Activated CD8-positive, alpha-beta T cell treated with anti-CD3 and anti-CD28 coated beads for 36 hours (primary cell): ENCODE measurements at regions not wholly inside any gene's neighbourhood (a gene's known extent, or its start where the extent isn't known, plus 50 kb on each side); places are given as distances from the start of the nearest gene placed in this dataset.

Source experiments
- ATAC-seq: fragments of 200-7000 bp; cut with Tn5 transposase; one replicate; pipeline ENCODE4 v1.10.0; 2021; ENCODE audit warnings: mild to moderate bottlenecking, moderate library complexity
- CTCF ChIA-PET: fragments of 350-600 bp; sonication (Branson Sonifier 250); formaldehyde crosslinking; loops from one replicate; lab custom pipeline; 2021; ENCODE audit warnings: antibody characterized with exemption; lab: Charles Lee
- POLR2A ChIA-PET: fragments of 350-600 bp; sonication (Branson Sonifier 250); formaldehyde crosslinking; loops from one replicate; lab custom pipeline; 2021; ENCODE audit warnings: antibody characterized with exemption; lab: Charles Lee
- DNase-seq: peaks from one replicate; pipeline ENCODE4 v3.0.0-alpha.2; 2020
- H3K27ac Mint-ChIP-seq: one replicate; pipeline ENCODE4 v1.8.0; 2021; ENCODE audit warnings: mild to moderate bottlenecking, mixed read lengths
- H3K27me3 Mint-ChIP-seq: one replicate; pipeline ENCODE4 v1.8.0; 2021; ENCODE audit warnings: mixed read lengths
- H3K36me3 Mint-ChIP-seq: one replicate; pipeline ENCODE4 v1.8.0; 2021; ENCODE audit warnings: low read depth, mixed read lengths
- H3K4me1 Mint-ChIP-seq: one replicate; pipeline ENCODE4 v1.8.0; 2021; ENCODE audit warnings: low read depth, mixed read lengths
- H3K4me3 Mint-ChIP-seq: one replicate; pipeline ENCODE4 v1.8.0; 2021; ENCODE audit warnings: mild to moderate bottlenecking, moderate library complexity, mixed read lengths
- H3K9me3 Mint-ChIP-seq: one replicate; pipeline ENCODE4 v1.8.0; 2021; ENCODE audit warnings: mixed read lengths
- CTCF ChIP-seq: fragments of 200-600 bp; IDR thresholded peaks from one replicate; pipeline ENCODE4 v1.8.0; 2022; ENCODE audit warnings: antibody characterized with exemption, mild to moderate bottlenecking
- intact Hi-C: fragments of 100-400 bp; cut with micrococcal nuclease; formaldehyde crosslinking; loops from one replicate; pipeline ENCODE4 v1.10.0; 2022

- ATAC-seq (no peak), DNase-seq (no peak)
- Mint-ChIP-seq H3K36me3 (no peaks in the 10 kb centered on the region), H3K27me3 (peaks cover 12% of the 10 kb centered on the region), H3K27ac (no peak overlapping the region), H3K4me3 (no peak overlapping the region), H3K9me3 (no peaks in the 10 kb centered on the region), H3K4me1 (peaks cover 3% of the 10 kb centered on the region)
- ChIA-PET POLR2A (no interaction called here), CTCF (interaction anchor here (0.6 to 1.3 kb wide), 2 partner anchors 8 to 14 kb away, joined by 3 to 4 read pairs; no protein-coding TSS in a partner anchor)
- intact Hi-C loops: no loop called here
- no peak for TF ChIP-seq CTCF
Observed at GRCh38 chr1:221886743-221887414, 145.0 kb upstream of the DUSP10 start.

GRCh38 chr1:221886311-221886710 is 144.4 kb upstream of the DUSP10 start:
- CTCF ChIA-PET: interaction anchor here (0.6 to 1.3 kb wide), 3 partner anchors 14 to 569 kb away, joined by 3 to 4 read pairs (median 3); no protein-coding TSS in a partner anchor

GRCh38 chr1:221884821-221885220 is 142.9 kb upstream of the DUSP10 start:
- CTCF ChIA-PET: no interaction called here

More at GRCh38 chr1:221886311-221886710, 144.4 kb upstream of the DUSP10 start:
- no peaks in the 10 kb centered on the region for H3K36me3 Mint-ChIP-seq
- no peaks in the 10 kb centered on the region for H3K9me3 Mint-ChIP-seq
- H3K4me3 Mint-ChIP-seq: no peak overlapping the region
- POLR2A ChIA-PET: interaction anchor here (0.6 to 0.7 kb wide), 2 partner anchors 19 to 251 kb away, joined by 3 read pairs; no protein-coding TSS in a partner anchor
- ATAC-seq (no peak), DNase-seq (no peak)
- H3K27ac Mint-ChIP-seq: no peak overlapping the region
- peaks cover 3% of the 10 kb centered on the region for H3K4me1 Mint-ChIP-seq
- intact Hi-C loops: no loop called here
- peaks cover 12% of the 10 kb centered on the region for H3K27me3 Mint-ChIP-seq
- TF ChIP-seq CTCF: no peak

GRCh38 chr1:221881805-221882581 is 140.1 kb upstream of the DUSP10 start:
- Mint-ChIP-seq H3K36me3 (no peaks in the 10 kb centered on the region), H3K27me3 (peaks cover 5% of the 10 kb centered on the region), H3K27ac (no peak overlapping the region), H3K4me3 (no peak overlapping the region), H3K4me1 (peaks cover 9% of the 10 kb centered on the region), H3K9me3 (no peaks in the 10 kb centered on the region)
- ChIA-PET CTCF (no interaction called here), POLR2A (no interaction called here)
- DNase-seq (no peak), ATAC-seq (no peak)
- intact Hi-C loops: no loop called here
- no peak for TF ChIP-seq CTCF

More at GRCh38 chr1:221884821-221885220, 142.9 kb upstream of the DUSP10 start:
- Mint-ChIP-seq H3K27me3 (peaks cover 10% of the 10 kb centered on the region), H3K4me3 (no peak overlapping the region), H3K36me3 (no peaks in the 10 kb centered on the region), H3K4me1 (no peaks in the 10 kb centered on the region), H3K9me3 (no peaks in the 10 kb centered on the region), H3K27ac (no peak overlapping the region)
- DNase-seq: no peak
- intact Hi-C loops: no loop called here
- no peak for TF ChIP-seq CTCF
- POLR2A ChIA-PET: interaction anchor here (1.2 kb wide), 1 partner anchor 172 kb away, joined by 3 read pairs; no protein-coding TSS in a partner anchor
- ATAC-seq: no peak

GRCh38 chr1:221880182-221880581 is 138.3 kb upstream of the DUSP10 start:
- CTCF ChIA-PET: no interaction called here
- H3K4me3 Mint-ChIP-seq: no peak overlapping the region
- TF ChIP-seq CTCF: no peak
- H3K4me1 Mint-ChIP-seq: peaks cover 9% of the 10 kb centered on the region
- POLR2A ChIA-PET: no interaction called here
- H3K36me3 Mint-ChIP-seq: no peaks in the 10 kb centered on the region
- H3K9me3 Mint-ChIP-seq: no peaks in the 10 kb centered on the region
- no peak overlapping the region for H3K27ac Mint-ChIP-seq
- intact Hi-C loops: no loop called here
- peaks cover 4% of the 10 kb centered on the region for H3K27me3 Mint-ChIP-seq
- ATAC-seq: no peak
- no peak for DNase-seq
